ENCODE measurements at regions not wholly inside any gene's neighbourhood (a gene's known extent, or its start where the extent isn't known, plus 50 kb on each side); places are given as distances from the start of the nearest gene placed in this dataset.

DNA sequence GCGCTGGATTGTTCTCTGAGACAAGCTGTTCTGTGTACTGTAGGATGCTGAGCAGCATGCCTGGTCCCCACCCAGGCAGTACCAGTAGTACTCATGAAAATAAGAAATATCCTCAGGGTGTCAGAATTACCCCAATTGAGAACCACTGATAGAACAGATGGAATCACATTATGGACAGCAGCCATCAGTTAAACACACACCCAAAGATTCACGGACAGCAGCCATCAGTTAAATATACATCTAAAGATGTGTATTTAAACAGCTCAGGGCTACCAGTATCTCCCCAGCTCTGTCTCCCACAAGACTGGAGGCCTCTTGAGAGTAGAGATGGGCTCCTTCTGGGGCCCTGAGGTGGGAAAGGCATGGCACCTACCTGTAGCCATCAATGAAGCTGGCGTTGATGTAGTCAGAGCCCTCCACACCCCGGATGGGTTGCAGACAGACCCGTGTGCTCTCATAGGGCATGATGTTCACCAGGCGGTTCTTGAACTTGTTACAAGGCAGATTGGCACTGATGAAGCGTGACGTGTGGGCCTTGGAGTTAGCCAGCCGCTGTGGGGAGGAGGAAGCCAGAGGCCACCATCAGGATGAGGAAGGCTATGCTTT, 129.3 kb downstream of the PTPRS start:
- Histone ChIP-seq H3K18ac (ENCODE audit: low read depth in 1 of 2, low read length in 2 of 2) (no peak overlapping the region), H2BK5ac (ENCODE audit: low read depth, low read length, poor library complexity, severe bottlenecking) (no peak overlapping the region), H3K4me2 (ENCODE audit: low read length, poor library complexity, severe bottlenecking) (no peak overlapping the region), H2BK15ac (ENCODE audit: low read depth, poor library complexity, severe bottlenecking) (no peak overlapping the region), H2BK12ac (ENCODE audit: low read length in 2 of 2) (no peak overlapping the region), H3K4ac (ENCODE audit: low read depth in 1 of 2, low read length in 2 of 2) (no peak overlapping the region), H3K27me3 (ENCODE audit: control insufficient read depth in 1 of 2, insufficient read depth in 1 of 2, low read length in 2 of 2) (no peaks in the 10 kb centered on the region), H3K36me3 (ENCODE audit: control insufficient read depth in 1 of 2, insufficient read depth in 2 of 2, low read depth in 1 of 2, low read length in 2 of 2) (peaks cover 89 to 93% of the 10 kb centered on the region in 2 experiments), H3K4me3 (ENCODE audit: insufficient read depth in 1 of 2, low read depth in 1 of 2, low read length in 2 of 2) (no peak overlapping the region), H3K9ac (ENCODE audit: low read length) (no peak overlapping the region), H3K14ac (ENCODE audit: low read length in 2 of 2) (no peak overlapping the region), H4K91ac (ENCODE audit: low read length) (no peak overlapping the region), H3K27ac (ENCODE audit: low read length, poor library complexity, severe bottlenecking) (no peak overlapping the region), H2AK5ac (ENCODE audit: low read length, severe bottlenecking) (no peak overlapping the region), H3K79me1 (replicated peaks; ENCODE audit: low read length, poor library complexity, severe bottlenecking) (no peaks in the 10 kb centered on the region), H3K9me3 (ENCODE audit: control insufficient read depth, low read length) (peaks cover 28% of the 10 kb centered on the region), H2BK120ac (ENCODE audit: low read depth, low read length) (no peak overlapping the region), H4K8ac (ENCODE audit: low read length) (no peak overlapping the region), H3K23ac (ENCODE audit: low read length in 2 of 2) (no peak overlapping the region), H2AFZ (ENCODE audit: low read depth, low read length) (no peak overlapping the region), H3K4me1 (ENCODE audit: control insufficient read depth, insufficient read depth, low read depth, low read length) (no peaks in the 10 kb centered on the region)
- no peak for DNase-seq
- over 99% methylated on average over 8 of the region's 9 CpGs for WGBS

DNA sequence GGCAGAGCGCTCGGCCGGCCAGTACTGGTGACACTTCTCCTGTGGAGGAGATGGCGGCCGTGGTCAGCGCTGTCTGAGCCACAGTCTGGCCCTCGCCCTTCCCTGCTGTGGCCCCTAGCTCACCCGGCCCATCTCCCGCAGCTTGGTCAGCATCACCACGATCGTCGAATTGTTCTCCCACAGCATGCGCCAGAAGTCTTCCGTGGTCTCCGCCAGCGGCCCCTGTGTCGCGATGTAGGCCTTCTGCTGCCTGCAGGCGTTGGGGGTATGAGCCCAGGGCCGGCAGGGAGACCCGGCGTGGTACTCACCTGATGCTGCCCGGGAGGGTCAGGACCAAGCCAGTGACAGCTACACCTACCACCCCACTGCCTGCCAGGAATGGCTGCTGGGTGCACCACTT, 130.1 kb downstream of the PTPRS start:
- H4K91ac ChIP-seq (ENCODE audit: low read length) = no peak overlapping the region
- H2BK120ac ChIP-seq (ENCODE audit: low read depth, low read length) = no peak overlapping the region
- H3K14ac ChIP-seq (ENCODE audit: low read length in 2 of 2) = no peak overlapping the region
- peaks cover 83 to 89% of the 10 kb centered on the region in 2 experiments for H3K36me3 ChIP-seq (ENCODE audit: control insufficient read depth in 1 of 2, insufficient read depth in 2 of 2, low read depth in 1 of 2, low read length in 2 of 2)
- peaks cover 28% of the 10 kb centered on the region for H3K9me3 ChIP-seq (ENCODE audit: control insufficient read depth, low read length)
- WGBS = 96% methylated on average over 23 of the region's 23 CpGs
- H3K23ac ChIP-seq (ENCODE audit: low read length in 2 of 2) = no peak overlapping the region
- no peaks in the 10 kb centered on the region for H3K27me3 ChIP-seq (ENCODE audit: control insufficient read depth in 1 of 2, insufficient read depth in 1 of 2, low read length in 2 of 2)
- no peaks in the 10 kb centered on the region for H3K79me1 ChIP-seq (replicated peaks; ENCODE audit: low read length, poor library complexity, severe bottlenecking)
- H3K4me3 ChIP-seq (ENCODE audit: insufficient read depth in 1 of 2, low read depth in 1 of 2, low read length in 2 of 2) = no peak overlapping the region
- no peak overlapping the region for H2AFZ ChIP-seq (ENCODE audit: low read depth, low read length)
- H3K9ac ChIP-seq (ENCODE audit: low read length) = no peak overlapping the region
- no peak overlapping the region for H4K8ac ChIP-seq (ENCODE audit: low read length)
- H2BK5ac ChIP-seq (ENCODE audit: low read depth, low read length, poor library complexity, severe bottlenecking) = no peak overlapping the region
- no peak overlapping the region for H3K4ac ChIP-seq (ENCODE audit: low read depth in 1 of 2, low read length in 2 of 2)
- DNase-seq = no peak
- no peak overlapping the region for H2BK15ac ChIP-seq (ENCODE audit: low read depth, poor library complexity, severe bottlenecking)
- H2BK12ac ChIP-seq (ENCODE audit: low read length in 2 of 2) = no peak overlapping the region
- no peak overlapping the region for H2AK5ac ChIP-seq (ENCODE audit: low read length, severe bottlenecking)
- no peak overlapping the region for H3K4me2 ChIP-seq (ENCODE audit: low read length, poor library complexity, severe bottlenecking)
- H3K18ac ChIP-seq (ENCODE audit: low read depth in 1 of 2, low read length in 2 of 2) = no peak overlapping the region
- no peak overlapping the region for H3K27ac ChIP-seq (ENCODE audit: low read length, poor library complexity, severe bottlenecking)
- no peaks in the 10 kb centered on the region for H3K4me1 ChIP-seq (ENCODE audit: control insufficient read depth, insufficient read depth, low read depth, low read length)

DNA sequence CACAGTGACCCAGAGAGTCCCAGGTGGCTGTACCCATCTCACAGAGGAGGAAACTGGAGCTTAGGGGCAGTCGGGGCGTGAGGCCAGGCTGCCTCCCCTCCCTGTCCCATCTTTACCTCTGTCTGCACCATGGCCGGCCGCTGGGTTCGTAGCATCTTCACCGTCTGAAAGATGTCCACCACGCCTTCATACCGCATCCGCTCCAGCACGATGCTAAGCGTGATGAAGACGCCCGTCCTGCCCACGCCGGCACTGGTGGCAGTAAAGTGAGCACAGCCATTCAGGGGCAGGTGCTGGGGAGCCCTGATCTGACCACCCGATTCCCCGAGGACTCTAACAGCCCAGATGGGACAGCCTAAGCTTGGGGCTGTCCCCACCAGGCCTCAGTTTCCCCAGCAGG, 132.8 kb downstream of the PTPRS start:
- Histone ChIP-seq H3K4me3 (ENCODE audit: insufficient read depth in 1 of 2, low read depth in 1 of 2, low read length in 2 of 2) (no peak overlapping the region), H2BK12ac (ENCODE audit: low read length in 2 of 2) (no peak overlapping the region), H3K9me3 (ENCODE audit: control insufficient read depth, low read length) (peaks cover 20% of the 10 kb centered on the region), H2AK5ac (ENCODE audit: low read length, severe bottlenecking) (no peak overlapping the region), H3K27me3 (ENCODE audit: control insufficient read depth in 1 of 2, insufficient read depth in 1 of 2, low read length in 2 of 2) (no peaks in the 10 kb centered on the region), H4K8ac (ENCODE audit: low read length) (no peak overlapping the region), H3K4me2 (ENCODE audit: low read length, poor library complexity, severe bottlenecking) (no peak overlapping the region), H3K4ac (ENCODE audit: low read depth in 1 of 2, low read length in 2 of 2) (no peak overlapping the region), H3K4me1 (ENCODE audit: control insufficient read depth, insufficient read depth, low read depth, low read length) (no peaks in the 10 kb centered on the region), H2AFZ (ENCODE audit: low read depth, low read length) (no peak overlapping the region), H4K91ac (ENCODE audit: low read length) (no peak overlapping the region), H2BK15ac (ENCODE audit: low read depth, poor library complexity, severe bottlenecking) (no peak overlapping the region), H3K9ac (ENCODE audit: low read length) (no peak overlapping the region), H3K14ac (ENCODE audit: low read length in 2 of 2) (no peak overlapping the region), H3K36me3 (ENCODE audit: control insufficient read depth in 1 of 2, insufficient read depth in 2 of 2, low read depth in 1 of 2, low read length in 2 of 2) (peaks cover 62 to 71% of the 10 kb centered on the region in 2 experiments), H2BK5ac (ENCODE audit: low read depth, low read length, poor library complexity, severe bottlenecking) (no peak overlapping the region), H3K23ac (ENCODE audit: low read length in 2 of 2) (no peak overlapping the region), H2BK120ac (ENCODE audit: low read depth, low read length) (no peak overlapping the region), H3K27ac (ENCODE audit: low read length, poor library complexity, severe bottlenecking) (no peak overlapping the region), H3K18ac (ENCODE audit: low read depth in 1 of 2, low read length in 2 of 2) (no peak overlapping the region), H3K79me1 (replicated peaks; ENCODE audit: low read length, poor library complexity, severe bottlenecking) (no peaks in the 10 kb centered on the region)
- WGBS = 96% methylated on average over 17 of the region's 17 CpGs
- DNase-seq = no peak

DNA sequence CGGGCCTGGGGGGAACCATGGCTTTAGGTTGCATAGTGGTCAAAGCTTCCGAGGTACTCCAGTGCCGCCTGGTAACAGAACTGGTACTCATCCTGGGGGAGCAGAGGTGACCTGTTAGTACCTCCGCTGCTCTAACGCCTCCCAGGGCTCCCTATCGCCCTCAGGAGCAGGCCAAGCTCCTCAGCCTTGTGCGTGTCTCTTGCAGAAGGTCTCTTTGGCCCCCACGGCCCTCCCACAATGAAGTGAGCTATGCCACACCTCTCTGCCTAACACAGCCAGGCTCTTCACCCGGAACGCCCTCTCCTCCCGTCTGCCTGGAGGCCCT, 133.9 kb downstream of the PTPRS start:
- Histone ChIP-seq H3K9ac (ENCODE audit: low read length) (no peak overlapping the region), H3K4me3 (ENCODE audit: insufficient read depth in 1 of 2, low read depth in 1 of 2, low read length in 2 of 2) (no peak overlapping the region), H2BK120ac (ENCODE audit: low read depth, low read length) (no peak overlapping the region), H3K36me3 (ENCODE audit: control insufficient read depth in 1 of 2, insufficient read depth in 2 of 2, low read depth in 1 of 2, low read length in 2 of 2) (peaks cover 53 to 61% of the 10 kb centered on the region in 2 experiments), H2BK12ac (ENCODE audit: low read length in 2 of 2) (no peak overlapping the region), H3K23ac (ENCODE audit: low read length in 2 of 2) (no peak overlapping the region), H2AK5ac (ENCODE audit: low read length, severe bottlenecking) (no peak overlapping the region), H3K79me1 (replicated peaks; ENCODE audit: low read length, poor library complexity, severe bottlenecking) (no peaks in the 10 kb centered on the region), H2AFZ (ENCODE audit: low read depth, low read length) (no peak overlapping the region), H3K4me1 (ENCODE audit: control insufficient read depth, insufficient read depth, low read depth, low read length) (no peaks in the 10 kb centered on the region), H3K18ac (ENCODE audit: low read depth in 1 of 2, low read length in 2 of 2) (no peak overlapping the region), H3K27me3 (ENCODE audit: control insufficient read depth in 1 of 2, insufficient read depth in 1 of 2, low read length in 2 of 2) (no peaks in the 10 kb centered on the region), H3K27ac (ENCODE audit: low read length, poor library complexity, severe bottlenecking) (no peak overlapping the region), H3K4ac (ENCODE audit: low read depth in 1 of 2, low read length in 2 of 2) (no peak overlapping the region), H3K14ac (ENCODE audit: low read length in 2 of 2) (no peak overlapping the region), H3K4me2 (ENCODE audit: low read length, poor library complexity, severe bottlenecking) (no peak overlapping the region), H2BK15ac (ENCODE audit: low read depth, poor library complexity, severe bottlenecking) (no peak overlapping the region), H4K91ac (ENCODE audit: low read length) (no peak overlapping the region), H2BK5ac (ENCODE audit: low read depth, low read length, poor library complexity, severe bottlenecking) (no peak overlapping the region), H3K9me3 (ENCODE audit: control insufficient read depth, low read length) (peaks cover 25% of the 10 kb centered on the region), H4K8ac (ENCODE audit: low read length) (no peak overlapping the region)
- 97% methylated on average over 11 of the region's 11 CpGs for WGBS
- DNase-seq = no peak

Data from mesenchymal stem cell (in vitro differentiated cells and primary cell).